ENCODE measurements at regions not wholly inside any gene's neighbourhood (a gene's known extent, or its start where the extent isn't known, plus 50 kb on each side); places are given as distances from the start of the nearest gene placed in this dataset.
"Not testable (repeated sequence)": the region's sequence is repeated elsewhere in the genome, so short reads cannot be mapped to it uniquely, and the experiment has no call there.

DNA sequence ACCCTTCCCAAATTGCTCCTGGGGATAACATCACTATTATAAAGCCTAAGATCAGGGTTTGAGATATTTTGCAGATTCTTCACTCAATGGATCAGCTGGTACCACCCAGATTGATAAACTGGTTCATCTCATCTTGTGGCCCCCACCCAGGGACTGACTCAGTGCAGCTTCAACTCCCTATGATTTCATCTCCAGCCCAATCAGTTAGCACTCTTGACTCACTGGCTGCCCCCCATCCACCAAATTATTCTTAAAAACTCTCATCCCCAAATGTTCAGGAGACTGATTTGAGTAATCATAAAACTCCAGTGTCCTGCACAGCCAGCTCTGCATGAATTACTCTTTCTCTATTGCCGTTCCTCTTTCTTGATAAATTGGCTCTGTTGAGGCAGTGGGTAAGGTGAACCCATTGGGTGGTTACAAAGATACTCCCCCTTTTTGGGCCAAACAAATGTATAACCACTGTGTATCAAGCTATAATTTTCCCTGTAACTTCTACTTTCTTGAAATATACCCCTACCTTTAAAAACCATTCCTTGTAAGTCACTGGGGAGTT, 263.3 kb upstream of the IL12B start:
- DNase-seq (ENCODE audit: low read depth), result no peak

DNA sequence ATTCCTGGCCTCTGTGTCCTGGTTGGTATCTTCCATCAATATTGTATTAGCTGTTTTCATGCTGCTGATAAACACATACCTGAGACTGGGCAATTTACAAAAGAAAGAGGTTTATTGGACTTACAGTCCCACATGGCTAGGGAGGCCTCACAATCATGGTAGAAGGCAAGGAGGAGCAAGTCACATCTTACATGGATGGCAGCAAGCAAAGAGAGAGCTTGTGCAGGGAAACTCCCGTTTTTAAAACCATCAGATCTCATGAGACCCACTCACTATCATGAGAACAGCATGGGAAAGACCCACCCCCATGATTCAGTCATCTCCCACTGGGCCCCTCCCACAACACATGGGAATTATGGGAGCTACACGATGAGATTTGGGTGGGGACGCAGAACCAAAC, 265.3 kb upstream of the IL12B start:
- not testable (repeated sequence) for DNase-seq (ENCODE audit: low read depth)

DNA sequence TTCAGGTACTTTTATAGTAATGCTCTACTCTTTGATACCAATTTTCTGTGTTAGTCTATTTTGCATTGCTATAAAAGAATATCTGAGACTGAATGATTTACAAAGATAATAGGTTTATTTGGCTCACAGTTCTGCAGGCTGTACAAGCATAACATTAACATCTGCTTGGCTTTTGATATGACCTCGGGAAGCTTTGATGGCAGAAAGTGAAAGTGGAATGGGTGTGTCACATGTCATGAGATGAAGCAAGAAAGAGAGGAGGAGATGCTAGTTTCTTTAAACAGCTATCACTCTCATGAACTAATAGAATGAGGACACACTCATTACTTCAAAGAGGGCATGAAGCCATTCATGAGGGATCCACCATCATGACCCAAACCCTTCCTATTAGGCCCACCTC, 270.9 kb upstream of the IL12B start:
- DNase-seq (ENCODE audit: low read depth), result no peak

DNA sequence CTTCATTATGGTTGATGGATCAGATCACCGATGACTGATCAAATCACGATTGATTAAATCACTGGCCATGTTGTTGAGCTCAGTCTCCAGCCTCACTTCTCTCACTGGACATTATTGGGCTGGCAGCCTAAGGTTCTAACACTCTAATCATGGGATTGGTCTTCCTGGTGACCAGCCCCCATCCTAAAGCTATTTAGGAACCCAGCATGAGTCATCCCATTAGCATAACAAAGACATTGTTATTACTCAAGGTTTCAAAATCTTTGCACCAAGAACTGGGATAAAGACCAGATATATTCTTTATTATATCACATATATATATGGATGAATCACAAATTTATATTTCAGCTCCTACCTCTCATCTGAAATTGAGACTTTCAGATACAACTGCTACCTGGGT, 272.1 kb upstream of the IL12B start:
- no peak for DNase-seq (ENCODE audit: low read depth)

DNA sequence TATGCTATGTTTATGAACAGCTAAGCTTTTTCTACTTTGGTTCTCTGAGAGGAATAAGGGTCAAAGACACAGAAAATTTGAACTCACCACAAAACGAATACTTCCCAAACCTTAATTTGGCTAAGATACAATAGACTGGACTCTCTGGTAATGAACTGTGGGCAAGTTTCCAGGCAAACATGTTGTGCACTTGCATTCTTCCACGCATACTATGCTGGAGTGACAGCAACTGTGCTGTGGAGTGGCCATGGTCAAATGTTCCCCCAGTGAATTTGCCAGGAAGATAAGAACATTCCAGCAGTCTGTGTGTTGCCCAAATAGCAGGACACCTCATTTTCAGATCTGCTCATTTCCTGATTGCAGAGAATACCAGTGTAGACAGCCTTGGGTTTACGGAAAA, 275.3 kb upstream of the IL12B start:
- no peak for DNase-seq (ENCODE audit: low read depth)

DNA sequence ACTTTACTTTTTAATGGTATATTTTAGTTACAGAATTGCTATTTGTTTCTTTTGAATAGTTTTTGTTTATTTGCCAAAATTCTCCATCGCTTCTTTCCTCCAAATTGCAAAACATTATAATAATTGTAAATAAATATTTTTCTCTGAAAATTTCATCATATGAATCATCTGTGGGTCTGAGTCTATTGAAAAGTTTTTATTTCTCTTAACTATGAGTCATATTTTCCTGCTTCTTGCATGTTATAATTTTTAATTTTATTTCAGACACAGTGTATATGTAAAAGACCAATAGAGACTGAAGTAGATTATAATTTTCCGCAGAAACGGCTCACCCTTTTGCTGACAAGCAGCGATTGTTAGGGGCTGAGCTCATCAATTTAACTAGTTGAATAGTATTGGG, 279.1 kb upstream of the IL12B start:
- no peak for DNase-seq (ENCODE audit: low read depth)

DNA sequence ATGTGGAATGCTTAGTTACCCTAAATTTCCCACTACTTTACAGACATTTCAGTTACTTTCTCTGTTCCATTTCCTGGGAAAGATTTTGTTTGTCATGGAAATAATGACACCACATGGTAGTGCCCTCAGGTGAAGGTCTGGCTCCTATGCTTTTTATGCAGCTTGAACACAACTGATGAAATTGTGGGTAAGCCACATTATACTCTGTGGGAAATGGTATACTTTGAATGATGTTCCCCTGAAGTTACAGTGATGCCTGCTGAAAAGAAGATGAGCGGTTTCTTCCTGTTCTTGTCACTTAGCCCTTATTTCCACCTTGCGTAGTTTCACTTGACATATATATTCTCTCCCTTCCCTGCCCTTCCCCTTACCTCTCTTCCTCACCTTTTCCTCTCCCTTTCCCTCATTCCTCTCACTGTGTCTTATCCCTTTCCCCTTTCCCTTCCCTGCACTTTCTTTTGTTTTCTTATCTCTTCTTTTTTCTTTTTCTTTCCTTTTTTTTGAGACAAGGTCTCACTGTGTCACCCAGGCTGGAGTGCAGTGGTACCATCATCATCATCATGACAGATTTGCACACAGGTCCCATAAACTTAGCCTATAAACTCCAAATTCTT, 280.8 kb upstream of the IL12B start:
- DNase-seq (ENCODE audit: low read depth), result no peak

DNA sequence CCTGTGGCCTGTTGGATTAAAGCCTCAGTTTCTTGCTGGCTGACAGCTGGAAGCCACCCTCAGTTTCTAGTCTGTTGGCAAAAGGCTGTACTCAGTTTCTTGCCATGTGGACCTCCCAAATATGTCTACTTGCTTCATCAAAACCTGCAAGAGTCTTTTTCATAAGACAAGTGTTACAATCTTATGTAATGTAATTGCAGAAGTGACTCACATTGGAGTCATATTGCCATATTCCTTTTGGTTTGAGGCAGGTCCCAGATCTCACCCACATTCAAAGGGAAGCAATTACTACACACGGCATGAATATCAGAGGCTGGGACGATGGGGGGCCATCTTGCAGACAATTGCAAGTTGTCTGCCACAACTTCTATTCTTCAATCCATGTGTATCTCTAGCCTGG, 286.7 kb upstream of the IL12B start:
- DNase-seq (ENCODE audit: low read depth), result peak; percentile 67

DNA sequence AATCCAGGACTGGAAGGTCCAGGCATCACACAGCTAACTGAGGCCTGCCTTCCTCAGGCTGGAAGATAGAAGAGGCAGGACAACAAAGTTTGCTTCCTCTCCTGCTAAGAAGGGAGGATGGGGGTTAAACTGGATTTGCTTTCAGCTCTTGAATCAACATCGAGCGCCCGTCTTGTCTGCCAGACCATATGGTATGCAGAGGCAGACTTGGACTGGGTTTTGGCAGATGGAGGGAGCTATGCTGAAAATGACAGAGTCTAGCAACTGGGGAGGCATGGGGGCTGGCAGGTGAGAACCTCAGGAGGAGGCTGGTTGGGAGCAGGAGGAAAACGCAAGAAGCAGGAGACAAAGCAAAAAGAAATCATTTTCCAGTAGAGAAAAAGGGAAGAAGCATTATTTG, 289.5 kb upstream of the IL12B start:
- no peak for DNase-seq (ENCODE audit: low read depth)

DNA sequence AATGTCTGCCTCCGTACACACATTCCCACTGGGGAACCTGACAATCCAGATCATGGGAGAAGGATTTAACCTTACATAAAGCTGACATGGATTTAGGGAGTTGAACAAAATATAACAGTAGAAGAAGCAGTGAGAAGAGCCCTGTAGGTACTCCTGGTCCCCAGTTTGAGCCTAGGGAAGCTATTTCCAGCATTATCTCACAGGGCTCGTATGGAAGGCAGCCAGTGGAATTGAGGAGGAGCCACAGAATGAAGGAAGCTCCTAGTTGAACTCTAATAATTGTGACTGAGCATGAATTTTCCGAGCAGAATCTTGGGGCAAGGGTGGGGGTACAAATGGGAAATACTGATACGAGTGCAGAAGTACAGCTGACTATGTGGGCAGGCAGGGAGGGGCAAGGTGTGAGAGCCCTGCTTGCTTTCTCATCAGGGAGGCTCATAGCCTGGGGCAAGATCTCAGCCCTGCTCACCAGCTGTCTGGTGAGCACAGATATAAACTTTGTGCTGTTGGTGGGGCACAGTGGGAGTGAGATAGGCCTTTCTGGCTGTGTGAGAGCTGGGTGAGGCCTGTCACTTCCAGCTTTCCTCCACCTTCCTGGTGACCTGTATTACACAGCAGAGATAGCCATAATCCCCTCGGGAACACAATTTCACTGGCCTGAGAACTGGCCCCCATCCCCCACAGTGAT, 290.7 kb upstream of the IL12B start:
- DNase-seq (ENCODE audit: low read depth), result no peak

DNA sequence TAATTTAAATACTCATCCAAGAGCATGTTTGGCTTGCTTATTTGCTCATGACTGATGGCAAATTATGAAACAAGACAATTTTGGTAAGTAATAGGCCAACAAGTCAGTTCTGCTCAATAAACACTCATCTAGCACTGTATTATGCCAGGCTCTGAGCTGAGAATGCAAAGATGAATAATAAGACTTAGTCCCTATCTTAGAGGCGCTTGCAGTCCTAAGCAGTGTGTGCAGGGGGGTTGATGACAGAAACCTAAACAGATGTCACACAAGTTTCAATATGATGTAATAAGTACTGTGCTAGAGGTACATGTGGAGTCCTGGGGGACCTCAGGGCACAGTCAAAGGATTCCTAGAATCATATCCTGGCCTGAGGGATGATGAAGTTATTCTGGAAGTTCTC, 287.6 kb upstream of the ADRA1B start:
- DNase-seq (ENCODE audit: low read depth), result no peak

DNA sequence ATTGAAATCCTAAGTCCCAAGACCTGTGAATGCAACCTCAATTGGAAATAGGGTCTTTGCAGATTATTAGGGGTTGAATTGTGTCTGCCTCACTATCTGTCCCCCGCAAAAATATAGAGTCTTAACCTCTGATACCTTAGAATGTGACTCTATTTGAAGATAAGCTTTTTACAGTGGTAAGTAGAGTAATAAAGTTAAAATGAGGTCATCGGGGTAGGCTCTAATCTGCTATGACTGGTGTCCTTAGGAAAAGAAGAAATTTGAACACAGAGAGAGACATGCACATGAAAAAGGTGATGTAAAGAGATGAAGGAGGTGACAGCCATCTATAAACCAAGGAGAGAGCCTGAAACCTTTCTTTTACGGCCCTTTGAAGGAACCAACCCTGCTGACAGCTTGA, 287.1 kb upstream of the ADRA1B start:
- no peak for DNase-seq (ENCODE audit: low read depth)

DNA sequence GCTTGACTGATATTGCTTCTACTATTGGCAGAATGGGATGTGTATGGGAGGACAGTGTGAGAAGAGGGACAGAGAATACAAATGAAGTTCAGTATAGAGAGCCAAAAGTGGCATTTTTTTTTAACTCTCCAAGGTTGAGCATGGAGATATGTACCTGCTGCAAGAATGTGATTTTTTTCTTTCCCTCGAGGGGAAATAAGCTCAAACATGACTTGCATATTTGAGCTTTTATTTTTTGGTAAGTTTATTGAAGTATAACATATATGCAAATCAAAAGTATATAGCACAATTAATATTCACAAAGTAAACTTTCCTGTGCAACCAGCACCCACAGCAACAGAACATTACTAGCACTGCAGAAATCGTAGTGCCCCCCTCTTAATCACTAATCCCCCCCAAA, 285.7 kb upstream of the ADRA1B start:
- DNase-seq (ENCODE audit: low read depth), result no peak

DNA sequence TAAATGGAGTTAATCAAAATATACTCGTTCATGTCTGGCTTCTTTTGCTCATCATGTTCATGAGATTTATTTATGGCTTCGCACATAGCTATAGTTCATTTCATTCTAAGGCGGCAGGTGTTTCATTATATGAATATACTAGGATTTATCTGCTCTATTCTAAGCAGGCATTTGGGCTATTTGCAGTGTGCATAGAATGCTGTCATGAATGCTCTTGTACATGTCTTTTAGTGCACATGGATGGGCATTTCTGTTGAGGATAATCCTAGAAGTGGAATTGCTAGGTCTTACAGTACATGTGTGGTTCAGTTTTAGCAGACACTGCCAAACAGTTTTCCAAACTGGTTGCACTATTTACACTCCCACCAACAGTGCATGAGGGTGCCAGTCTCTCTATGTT, 285.3 kb upstream of the ADRA1B start:
- no peak for DNase-seq (ENCODE audit: low read depth)

DNA sequence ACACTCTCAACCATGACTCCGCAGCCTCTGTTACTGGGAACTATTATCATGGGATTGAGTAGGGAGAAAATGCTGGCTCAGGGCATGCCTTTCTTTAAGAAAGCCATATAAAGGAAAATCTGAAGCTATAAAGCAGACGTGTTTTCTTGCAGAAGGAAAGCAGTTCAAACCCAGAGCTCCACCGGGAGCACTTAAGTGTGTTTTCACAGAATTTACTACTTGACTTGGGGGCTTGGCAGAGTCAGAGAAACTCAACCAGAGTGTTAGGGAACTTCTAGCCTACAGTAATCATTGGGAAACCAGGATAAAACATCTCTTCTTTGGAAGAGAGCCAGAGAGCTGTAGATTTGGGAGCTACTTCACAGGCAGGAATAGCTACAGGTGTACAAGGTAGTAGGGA, 283.4 kb upstream of the ADRA1B start:
- no peak for DNase-seq (ENCODE audit: low read depth)

DNA sequence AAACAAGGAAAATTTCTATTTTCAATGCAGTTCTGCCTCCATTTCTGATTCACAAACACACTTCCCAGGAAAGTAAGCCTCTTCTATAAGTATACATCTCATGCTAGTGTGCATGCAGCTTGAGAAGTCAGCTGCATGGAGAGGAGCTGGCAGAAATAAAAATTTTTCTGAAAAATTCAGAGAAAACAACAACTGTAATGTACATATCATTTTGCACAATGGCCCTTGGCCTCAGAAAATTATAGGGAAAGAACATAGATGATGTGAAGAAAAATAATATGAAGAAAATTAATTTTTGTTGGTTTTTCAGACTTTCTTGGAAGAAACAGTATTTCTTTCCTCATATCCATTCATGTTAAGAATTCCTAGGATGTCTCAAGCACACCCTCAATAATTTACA, 277.8 kb upstream of the ADRA1B start:
- DNase-seq (ENCODE audit: low read depth), result no peak

DNA sequence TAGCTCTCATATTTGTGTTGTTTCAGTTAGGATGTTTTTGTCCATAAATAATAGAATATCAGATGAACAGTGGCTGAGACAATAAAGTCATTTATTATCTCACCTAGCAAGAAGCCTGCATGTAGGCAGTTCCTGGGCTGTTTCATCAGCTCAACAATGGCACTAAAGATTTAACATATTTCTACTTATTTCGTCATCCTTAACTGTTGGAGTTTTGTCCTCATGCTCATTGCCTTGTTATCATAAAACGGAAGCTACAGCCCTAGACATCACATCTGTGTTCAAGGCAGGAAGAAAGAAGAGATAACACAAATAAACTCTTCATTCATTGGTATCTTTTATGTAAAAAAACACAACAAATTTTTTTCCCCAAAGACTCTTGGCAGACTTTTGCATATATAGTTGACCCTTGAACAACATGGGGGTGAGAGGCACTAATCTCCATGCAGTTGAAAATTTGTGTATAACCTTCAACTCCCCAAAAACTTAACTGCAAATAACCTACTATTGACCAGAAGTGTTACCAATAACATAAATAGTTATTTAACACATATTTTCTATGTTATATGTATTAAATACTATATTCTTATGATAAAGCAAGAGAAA, 277.2 kb upstream of the ADRA1B start:
- DNase-seq (ENCODE audit: low read depth), result no peak

DNA sequence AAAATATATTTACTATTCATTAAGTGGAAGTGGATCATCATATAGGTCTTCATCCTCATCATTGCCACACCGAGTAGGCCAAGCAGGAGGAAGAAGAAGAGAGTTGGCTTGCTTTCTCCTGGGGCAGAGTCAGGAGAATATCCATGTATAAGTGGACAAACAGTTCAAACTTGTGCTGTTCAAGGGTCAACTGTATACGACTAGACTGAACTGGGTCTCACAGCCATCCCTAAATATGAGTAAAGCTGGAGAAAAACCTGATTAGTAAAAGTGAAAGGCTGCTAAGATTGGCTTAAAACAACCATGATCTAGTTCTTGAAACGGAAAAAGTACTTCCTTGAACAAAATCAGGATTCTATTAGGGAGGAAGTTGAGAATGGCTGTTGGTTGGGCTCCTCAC, 276.7 kb upstream of the ADRA1B start:
- DNase-seq (ENCODE audit: low read depth), result no peak

DNA sequence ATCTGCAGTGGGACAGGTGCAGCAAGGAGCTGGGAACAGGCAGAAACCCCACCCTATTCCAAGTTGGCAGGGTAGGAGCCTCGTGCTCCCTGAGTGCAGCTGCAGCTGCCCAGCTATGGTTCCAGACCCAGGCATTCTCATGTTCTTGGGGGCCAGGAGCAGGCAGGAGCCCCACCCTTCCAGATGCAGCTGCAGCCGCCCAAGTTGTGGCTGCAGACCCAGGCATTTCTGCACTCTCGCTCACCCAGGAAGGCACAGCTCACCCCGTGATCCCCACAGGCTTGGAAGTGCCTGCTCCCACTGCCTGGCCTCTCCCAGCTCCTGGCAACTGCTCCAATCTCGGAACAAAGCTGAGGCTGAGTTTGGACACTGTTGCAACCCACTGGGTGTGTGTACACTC, 275.8 kb upstream of the ADRA1B start:
- no peak for DNase-seq (ENCODE audit: low read depth)

DNA sequence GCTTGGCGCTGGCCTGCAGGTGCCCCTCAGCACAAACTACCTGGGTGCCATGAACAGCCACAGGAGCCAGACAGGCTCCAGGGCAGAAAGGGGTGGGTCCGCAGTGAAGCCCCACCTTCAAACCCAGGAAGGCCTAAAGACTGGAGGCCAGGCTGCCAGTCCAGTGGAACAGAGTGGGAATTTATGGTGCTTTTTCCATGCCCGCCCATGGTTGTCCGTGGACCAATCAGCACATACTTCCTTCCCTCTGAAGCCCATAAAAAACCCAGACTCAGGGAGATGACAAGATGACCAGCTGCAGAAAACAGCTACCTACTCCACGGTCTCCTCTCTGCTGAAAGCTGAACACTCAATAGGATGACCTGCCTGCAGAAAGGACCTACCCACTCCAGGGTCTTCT, 275.4 kb upstream of the ADRA1B start:
- no peak for DNase-seq (ENCODE audit: low read depth)

DNA sequence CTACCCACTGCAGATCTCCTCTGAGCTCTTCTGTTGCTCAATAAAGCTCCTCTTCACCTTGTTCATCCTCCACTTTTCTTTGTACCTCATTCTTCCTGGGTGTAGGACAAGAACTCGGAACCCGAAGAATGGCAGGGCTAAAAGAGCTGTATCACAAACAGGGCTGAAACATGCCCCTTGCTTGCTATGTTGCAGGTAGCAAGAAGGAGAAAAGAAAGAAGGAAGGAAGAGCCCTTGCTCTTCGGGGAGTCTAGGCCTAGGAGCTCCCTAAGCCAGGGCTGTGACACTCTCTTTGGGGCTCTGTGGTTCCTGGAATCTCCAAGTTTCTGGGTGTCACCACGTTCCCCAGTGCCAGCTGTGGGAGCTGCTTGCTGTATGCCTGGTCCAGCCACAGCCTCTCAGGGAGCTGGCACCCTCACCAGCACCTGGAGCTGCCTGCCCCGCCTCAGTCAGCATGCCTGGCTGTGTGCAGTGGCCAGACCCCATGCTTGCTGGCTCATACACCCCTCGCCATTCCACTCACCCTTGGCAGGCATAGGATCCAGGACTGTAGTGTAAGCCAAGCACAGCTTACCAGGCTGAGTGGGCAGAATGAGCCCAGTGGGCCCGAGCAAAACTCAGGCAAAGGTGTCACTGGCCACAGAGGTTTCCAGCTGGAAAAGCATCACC, 274.8 kb upstream of the ADRA1B start:
- no peak for DNase-seq (ENCODE audit: low read depth)

DNA sequence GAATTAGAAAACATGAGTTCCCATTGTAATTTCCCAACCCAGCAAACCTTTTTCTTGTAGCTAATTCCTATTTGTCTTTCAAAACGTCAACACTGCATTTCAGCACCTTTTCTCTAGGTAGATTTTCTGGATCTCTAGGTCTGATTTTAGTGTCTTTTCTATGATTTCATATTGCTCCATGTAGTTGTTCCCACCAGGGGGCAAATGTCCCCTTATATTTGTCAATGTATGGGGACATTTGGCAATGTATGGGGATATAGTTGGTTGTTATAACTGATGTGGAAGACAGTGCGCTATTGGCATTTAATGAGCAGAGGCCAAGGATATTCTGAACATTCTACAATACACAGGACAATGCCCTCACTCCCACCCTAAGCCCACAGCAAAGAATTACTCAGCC, 273.9 kb upstream of the ADRA1B start:
- no peak for DNase-seq (ENCODE audit: low read depth)

DNA sequence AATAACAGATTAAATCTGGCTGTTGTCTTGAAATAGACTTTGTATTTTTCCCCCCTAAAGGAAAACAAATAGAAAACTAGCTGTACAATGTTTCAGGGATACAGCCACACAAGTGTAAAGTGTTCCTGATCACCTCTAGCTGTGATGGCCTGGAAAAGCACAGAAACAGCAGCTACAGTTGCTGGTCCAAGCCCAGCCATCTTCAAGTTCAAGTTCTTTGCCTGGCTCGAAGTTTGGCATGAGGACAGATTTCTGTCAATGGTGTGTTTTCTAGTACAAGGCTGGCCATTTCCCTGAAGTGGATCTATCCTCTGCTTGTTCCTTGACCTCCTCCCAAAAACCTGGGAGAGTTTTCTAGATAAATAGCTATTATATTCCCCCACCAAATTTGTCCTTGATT, 272.2 kb upstream of the ADRA1B start:
- no peak for DNase-seq (ENCODE audit: low read depth)
